GM23248 (cell line): ENCODE measurements at regions not wholly inside any gene's neighbourhood (a gene's known extent, or its start where the extent isn't known, plus 50 kb on each side); places are given as distances from the start of the nearest gene placed in this dataset.

Experiments
- EZH2 ChIP-seq: fragments of 200-600 bp; sonication (generic); IDR thresholded peaks from 2 replicates; pipeline ENCODE4 v1.6.1; 2018; ENCODE audit warnings: antibody characterized with exemption, mild to moderate bottlenecking; ENCODE audit not compliant: insufficient read depth, poor library complexity, severe bottlenecking
- EZH2phosphoT487 ChIP-seq: fragments of 200-600 bp; sonication (generic); IDR thresholded peaks from 2 replicates; pipeline ENCODE4 v1.6.1; 2018; ENCODE audit warnings: antibody characterized with exemption, moderate library complexity, mild to moderate bottlenecking, low read depth; ENCODE audit not compliant: insufficient read depth

DNA sequence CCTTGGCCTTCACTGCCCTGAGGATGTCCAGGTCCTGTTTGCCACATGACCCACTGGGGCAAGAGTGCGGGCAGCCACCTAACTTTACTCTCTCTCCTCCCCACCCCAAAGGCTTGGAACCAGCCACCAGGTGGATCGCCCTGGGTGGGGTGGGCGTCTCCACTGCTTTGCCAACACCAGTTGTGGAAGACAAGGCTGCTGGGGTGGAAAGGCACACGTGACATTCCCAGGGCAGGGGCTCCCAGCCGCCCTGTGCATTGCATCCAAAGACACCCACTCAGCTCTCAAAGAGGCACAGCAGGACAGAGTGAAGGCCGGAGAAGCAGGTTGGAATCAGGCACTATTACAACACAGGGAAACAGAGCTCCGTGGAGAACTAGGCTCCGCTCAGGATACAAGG, 162.2 kb downstream of the OLFM1 start:
- TF ChIP-seq EZH2 (no peak), EZH2phosphoT487 (no peak)
